GM12891 (cell line): ENCODE measurements at regions not wholly inside any gene's neighbourhood (a gene's known extent, or its start where the extent isn't known, plus 50 kb on each side); places are given as distances from the start of the nearest gene placed in this dataset.

Experiments
- PAX5 ChIP-seq: IDR thresholded peaks from 2 replicates; pipeline ENCODE4 v1.6.1; 2011; ENCODE audit warnings: low read length, moderate library complexity, mild to moderate bottlenecking; ENCODE audit not compliant: insufficient read depth, severe bottlenecking
- POLR2A ChIP-seq: IDR thresholded peaks from 2 replicates; pipeline ENCODE4 v1.6.1; 2011; ENCODE audit warnings: low read depth, low read length, control low read depth
- POLR2AphosphoS5 ChIP-seq: IDR thresholded peaks from 2 replicates; pipeline ENCODE4 v1.6.1; 2011; ENCODE audit warnings: low read depth, low read length, control low read depth
- POU2F2 ChIP-seq: IDR thresholded peaks from 2 replicates; pipeline ENCODE4 v1.6.1; 2011; ENCODE audit warnings: low read depth, mild to moderate bottlenecking, control low read depth, low read length, moderate library complexity
- SPI1 ChIP-seq: IDR thresholded peaks from 2 replicates; pipeline ENCODE4 v1.6.1; 2011; ENCODE audit warnings: low read depth, low read length, control low read depth
- TAF1 ChIP-seq: IDR thresholded peaks from 2 replicates; pipeline ENCODE4 v1.6.1; 2011; ENCODE audit warnings: low read depth, low read length, control low read depth

- TF ChIP-seq POLR2A (no peak), POLR2AphosphoS5 (no peak), TAF1 (no peak), PAX5 (no peak), SPI1 (no peak), POU2F2 (no peak)
Measured at GRCh38 chrX:55357236-55357635, 92.5 kb upstream of the PAGE3 start.
